GM12892 (cell line): ENCODE measurements at regions not wholly inside any gene's neighbourhood (a gene's known extent, or its start where the extent isn't known, plus 50 kb on each side); places are given as distances from the start of the nearest gene placed in this dataset.

Experiments used
- DNase-seq: peaks from one replicate; pipeline ENCODE4 v3.0.0; 2011; ENCODE audit not compliant: insufficient read length
- FAIRE-seq: peaks from 2 replicates; lab custom pipeline; 2011; peaks lifted over from hg19 to GRCh38; lab: Jason Lieb, UNC
- POLR2A ChIP-seq: IDR thresholded peaks from 2 replicates; pipeline ENCODE4 v1.6.1; 2011; ENCODE audit warnings: low read depth, low read length, control low read depth
- POLR2AphosphoS5 ChIP-seq: IDR thresholded peaks from 2 replicates; pipeline ENCODE4 v1.6.1; 2011; ENCODE audit warnings: low read depth, low read length, control low read depth
- TAF1 ChIP-seq: IDR thresholded peaks from 2 replicates; pipeline ENCODE4 v1.6.1; 2011; ENCODE audit warnings: low read depth, mild to moderate bottlenecking, control low read depth, low read length, borderline replicate concordance

DNA sequence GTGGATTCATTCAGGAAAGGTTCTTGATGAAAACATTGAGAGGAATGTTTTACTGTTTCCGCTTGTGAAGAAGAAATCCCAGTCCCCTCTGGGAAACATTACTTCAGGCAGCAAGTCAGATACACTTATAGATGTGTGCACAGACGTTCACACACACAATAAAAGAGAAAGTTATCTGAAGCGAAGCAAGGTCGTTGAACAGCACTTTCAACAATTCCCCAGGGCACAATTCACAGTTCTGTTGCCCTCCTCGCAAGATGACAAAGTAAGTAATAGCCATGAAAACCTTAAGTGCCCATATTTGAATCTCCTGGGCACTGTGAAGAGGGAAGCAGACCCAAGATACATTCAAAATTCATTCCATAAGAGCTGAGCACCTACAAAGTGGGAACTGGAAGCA lies 156.6 kb upstream of the CAND1 start:
- DNase-seq, result no peak
- no peak for FAIRE-seq
- no peak for TF ChIP-seq POLR2A
- TF ChIP-seq TAF1, result no peak
- TF ChIP-seq POLR2AphosphoS5, result no peak

DNA sequence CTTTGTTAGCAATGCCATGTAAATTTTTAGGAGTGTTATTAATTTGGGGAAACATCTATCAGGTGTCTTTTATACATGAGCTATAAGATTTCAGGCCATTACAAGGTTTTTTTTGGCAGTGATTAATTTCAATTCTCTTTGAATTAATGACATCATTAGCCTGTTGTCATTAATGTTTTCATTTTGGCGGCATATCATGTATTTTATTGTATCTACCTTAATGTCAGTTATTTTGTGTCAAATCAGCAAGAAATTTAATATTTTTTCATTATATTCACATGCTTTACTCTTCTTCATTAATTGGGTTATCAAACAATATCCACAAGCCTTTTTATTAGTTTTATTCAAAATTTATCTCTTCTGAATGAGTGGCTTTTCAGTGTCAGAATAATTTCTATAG lies 153.0 kb upstream of the CAND1 start:
- DNase-seq (no peak), FAIRE-seq (no peak)
- TF ChIP-seq TAF1 (no peak), POLR2AphosphoS5 (no peak), POLR2A (no peak)

DNA sequence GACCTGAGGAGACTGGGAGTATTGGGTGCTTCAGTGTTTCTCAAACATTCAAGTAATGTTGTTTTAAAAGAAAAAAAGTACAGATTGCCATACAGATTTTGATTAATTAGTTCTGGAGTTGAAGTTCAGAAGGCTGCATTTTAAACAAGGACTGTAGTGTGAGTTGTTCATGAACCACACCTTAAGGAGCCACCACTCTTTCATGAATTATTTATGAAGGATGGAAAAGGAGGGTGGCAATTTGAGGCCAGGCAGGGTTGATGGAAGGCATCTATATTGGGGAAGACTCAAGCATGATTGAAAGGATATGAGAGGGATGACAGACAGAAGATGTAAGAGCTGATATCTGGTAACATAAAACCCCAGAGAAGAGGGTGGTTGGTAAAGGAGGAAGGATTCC lies 146.6 kb upstream of the CAND1 start:
- TF ChIP-seq POLR2AphosphoS5 (no peak), TAF1 (no peak), POLR2A (no peak)
- DNase-seq (no peak), FAIRE-seq (no peak)

DNA sequence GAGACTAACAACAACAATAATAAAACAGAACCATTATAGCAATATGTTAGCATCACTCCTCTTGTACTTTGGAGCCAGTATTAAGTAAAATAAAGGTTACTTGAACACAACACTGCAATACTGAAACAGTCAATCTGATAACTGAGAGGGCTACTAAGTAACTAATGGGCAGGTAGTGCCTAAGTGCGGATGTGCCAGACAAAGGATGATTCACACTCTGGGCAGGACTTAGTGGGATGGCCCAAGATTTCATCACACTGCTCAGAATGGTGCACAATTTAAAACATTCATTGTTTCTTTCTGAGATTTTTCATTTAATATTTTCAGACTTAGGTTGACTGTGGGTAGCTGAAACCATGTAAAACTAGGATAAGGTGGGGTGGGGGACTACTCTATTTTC lies 131.9 kb upstream of the CAND1 start:
- FAIRE-seq (no peak), DNase-seq (no peak)
- TF ChIP-seq TAF1 (no peak), POLR2A (no peak), POLR2AphosphoS5 (no peak)

DNA sequence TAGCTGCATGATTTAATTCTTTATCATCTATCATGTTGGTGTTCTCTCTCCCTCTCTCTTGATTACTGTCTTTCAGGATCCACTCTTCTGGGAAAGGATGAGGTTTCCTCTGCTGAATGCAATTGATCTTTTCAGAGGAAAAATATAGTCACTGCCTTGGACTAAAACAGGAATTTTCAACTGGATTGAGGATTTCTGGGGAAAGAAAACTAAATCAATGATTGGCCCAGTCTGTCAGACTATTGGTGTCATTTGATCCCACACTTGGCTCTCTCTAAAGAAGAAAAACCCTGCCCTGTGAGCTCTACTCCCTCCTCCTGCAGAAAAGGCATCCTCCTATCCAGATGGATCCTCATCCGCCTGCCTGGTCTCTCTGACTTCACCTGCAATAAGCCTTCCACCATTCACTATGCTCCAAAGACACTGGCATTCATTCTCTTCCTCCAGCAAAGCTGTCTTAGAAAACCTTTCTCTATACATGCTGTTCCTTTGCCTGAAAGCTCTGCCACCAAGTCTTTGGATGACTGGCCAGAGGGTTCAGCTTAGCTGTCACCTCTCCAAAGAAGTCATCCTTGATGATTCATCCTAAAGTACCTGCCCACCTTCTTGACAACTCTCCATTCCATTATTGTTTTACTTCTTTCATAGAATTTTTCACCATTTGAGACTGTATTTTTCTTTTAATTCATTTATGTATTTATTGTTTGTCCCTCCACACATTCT lies 127.7 kb upstream of the CAND1 start:
- no peak for DNase-seq
- TF ChIP-seq TAF1 (no peak), POLR2AphosphoS5 (no peak), POLR2A (no peak)
- FAIRE-seq, result no peak

DNA sequence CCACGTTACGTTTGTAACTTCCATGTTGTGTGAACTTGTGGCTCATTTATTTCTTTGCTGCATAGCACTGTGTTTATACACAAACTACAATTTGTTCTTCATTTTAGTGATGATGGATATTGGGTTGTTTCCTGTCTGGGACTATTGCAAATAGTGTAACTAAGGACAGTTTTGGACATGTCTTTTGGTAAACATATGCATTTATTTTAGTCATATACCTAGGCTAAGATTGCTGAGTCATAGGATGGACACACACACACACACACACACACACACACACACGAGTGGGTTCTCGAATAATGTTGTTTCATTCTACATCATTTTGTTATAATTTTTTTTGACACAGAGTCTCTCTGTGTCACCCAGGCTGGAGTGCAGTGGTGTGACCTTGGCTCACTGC lies 123.5 kb upstream of the CAND1 start:
- DNase-seq, result no peak
- TF ChIP-seq POLR2A (no peak), TAF1 (no peak), POLR2AphosphoS5 (no peak)
- no peak for FAIRE-seq

DNA sequence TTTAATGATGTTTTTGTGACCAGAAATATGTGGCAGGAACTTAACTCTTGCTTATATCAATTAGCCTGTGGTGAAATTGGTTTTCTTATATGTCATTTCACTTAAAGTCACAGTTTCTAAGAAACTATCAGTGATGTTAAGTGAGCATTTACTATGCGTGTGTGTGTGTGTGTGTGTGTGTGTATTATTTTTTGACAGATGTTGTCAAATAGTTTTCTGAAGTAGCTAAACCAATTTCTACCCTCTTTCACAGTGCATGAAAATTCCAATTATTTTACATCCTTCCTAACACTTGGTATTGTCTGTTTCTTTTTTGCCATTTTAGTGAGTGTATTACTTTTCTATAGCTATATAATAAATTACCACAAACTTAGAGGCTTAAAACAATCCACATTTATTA lies 122.1 kb upstream of the CAND1 start:
- DNase-seq, result no peak
- TF ChIP-seq POLR2AphosphoS5 (no peak), TAF1 (no peak), POLR2A (no peak)
- FAIRE-seq, result no peak

DNA sequence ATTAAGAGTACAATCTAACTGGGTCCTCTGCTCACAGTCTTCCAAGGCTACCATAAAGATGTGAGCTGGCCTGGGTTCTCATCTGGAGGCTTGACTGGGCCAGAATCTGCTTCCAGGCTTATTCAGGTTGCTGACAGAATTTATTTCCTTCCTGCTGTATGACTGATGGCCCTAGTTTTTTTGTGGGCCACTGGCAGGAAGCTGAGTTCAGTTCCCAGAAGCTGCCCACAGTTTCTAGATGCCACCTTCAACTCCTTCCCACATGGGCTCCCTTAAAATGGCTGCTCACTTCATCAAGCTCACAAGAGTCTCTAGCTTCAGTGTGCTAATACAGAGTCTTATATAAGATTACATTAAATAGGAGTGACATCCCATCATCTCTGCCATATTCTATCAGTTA lies 121.7 kb upstream of the CAND1 start:
- FAIRE-seq (no peak), DNase-seq (no peak)
- no peak for TF ChIP-seq POLR2A
- TF ChIP-seq POLR2AphosphoS5, result no peak
- TF ChIP-seq TAF1, result no peak

DNA sequence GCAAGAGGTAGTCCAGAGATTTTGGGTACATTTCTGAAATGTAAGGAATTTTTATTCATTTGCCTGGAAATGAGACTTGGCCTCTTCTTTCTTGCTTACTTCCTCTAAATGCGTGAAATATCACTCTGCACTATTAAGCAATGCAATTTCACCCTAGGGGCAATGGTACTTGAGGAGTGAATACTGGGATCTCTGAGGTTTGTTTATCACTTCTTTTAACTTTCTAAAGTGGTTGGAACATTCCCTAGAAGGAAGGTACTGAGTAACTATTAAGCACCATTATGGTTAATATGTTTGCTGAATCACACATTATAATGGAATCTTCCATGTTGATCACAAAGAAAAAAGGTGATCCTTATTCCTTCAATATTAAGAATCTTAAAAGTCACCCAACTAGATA lies 120.9 kb upstream of the CAND1 start:
- FAIRE-seq (peak; percentile 17), DNase-seq (no peak)
- no peak for TF ChIP-seq POLR2A
- TF ChIP-seq TAF1, result no peak
- TF ChIP-seq POLR2AphosphoS5, result no peak

DNA sequence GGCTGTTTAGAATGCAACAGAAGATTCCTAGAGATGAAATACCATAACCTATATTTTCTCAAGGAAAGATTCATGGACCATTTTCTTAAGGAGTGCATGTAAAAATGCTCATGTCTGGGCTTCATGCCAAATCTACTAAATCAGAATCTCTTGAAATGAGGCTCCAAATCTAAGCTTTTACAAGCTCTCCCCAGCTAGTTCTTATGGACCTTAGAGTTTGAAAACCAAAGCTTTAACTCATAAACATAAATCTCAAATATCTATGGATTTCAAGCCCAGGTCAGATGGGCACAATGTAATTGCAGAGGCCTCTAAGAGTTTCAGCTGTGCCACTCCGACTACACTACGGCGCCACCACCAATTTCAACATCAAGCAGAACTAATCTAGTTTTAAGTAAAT lies 117.3 kb upstream of the CAND1 start:
- TF ChIP-seq POLR2A, result no peak
- TF ChIP-seq TAF1, result no peak
- no peak for TF ChIP-seq POLR2AphosphoS5
- no peak for FAIRE-seq
- DNase-seq, result no peak

DNA sequence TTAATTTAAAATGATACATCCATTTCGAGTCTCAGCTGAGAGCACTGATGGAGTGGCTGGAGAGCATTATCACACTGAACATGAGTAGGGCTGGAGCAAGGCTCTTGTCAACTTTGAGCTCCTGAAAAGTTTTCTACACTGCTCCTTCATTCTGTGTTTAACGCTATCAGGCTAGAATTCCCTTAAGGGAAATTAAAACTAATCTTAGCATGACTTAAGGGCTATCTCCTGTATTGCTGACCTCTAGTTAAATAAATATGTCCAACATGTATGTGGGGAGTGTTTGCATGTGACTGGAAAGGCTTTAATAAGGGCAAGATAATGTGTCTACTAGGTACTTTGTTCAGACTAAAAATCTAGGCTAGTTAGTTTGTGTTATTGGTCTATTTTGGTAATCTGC lies 116.7 kb upstream of the CAND1 start:
- DNase-seq (no peak), FAIRE-seq (no peak)
- no peak for TF ChIP-seq POLR2AphosphoS5
- TF ChIP-seq POLR2A, result no peak
- no peak for TF ChIP-seq TAF1

DNA sequence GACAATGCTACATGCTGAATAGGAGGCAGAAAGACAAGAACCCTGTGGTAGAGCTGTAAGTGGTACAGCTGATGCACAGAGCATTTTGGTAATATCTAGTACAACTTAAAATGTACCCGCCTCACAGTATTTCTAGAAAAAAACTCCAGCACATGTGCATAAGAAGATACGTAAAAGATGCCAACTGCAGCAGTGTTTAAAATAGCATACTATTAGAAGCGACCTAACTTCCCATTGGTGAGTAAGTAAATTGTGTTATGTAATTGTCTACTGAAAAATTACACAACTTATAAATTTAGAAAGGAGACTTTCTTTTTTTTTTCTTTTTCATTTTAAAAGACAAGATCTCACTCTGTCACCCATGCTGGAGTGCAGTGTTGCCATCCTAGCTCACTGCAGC lies 114.3 kb upstream of the CAND1 start:
- TF ChIP-seq TAF1, result no peak
- no peak for TF ChIP-seq POLR2AphosphoS5
- TF ChIP-seq POLR2A, result no peak
- FAIRE-seq, result no peak
- no peak for DNase-seq

DNA sequence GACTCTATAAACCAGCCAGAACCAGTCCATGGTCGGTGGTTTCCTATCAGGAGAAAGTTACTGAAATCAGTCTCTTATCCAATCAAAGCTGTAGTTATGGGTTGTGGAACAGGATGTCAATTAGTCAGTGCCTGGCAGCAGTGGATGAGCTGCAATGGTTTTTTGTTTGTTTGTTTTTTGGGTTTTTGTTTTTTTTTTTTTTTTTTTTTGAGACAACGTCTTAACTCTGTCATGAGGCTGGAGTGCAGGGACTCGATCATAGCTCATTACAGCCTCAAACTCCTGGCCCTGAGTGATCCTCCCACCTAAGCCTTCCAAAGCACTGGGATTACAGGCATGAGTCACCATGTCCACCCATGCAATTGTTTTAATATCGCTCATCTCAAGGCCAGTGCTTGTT lies 113.3 kb upstream of the CAND1 start:
- DNase-seq (no peak), FAIRE-seq (no peak)
- TF ChIP-seq POLR2A, result no peak
- no peak for TF ChIP-seq POLR2AphosphoS5
- TF ChIP-seq TAF1, result no peak
